BE2C (cell line): ENCODE measurements at regions not wholly inside any gene's neighbourhood (a gene's known extent, or its start where the extent isn't known, plus 50 kb on each side); places are given as distances from the start of the nearest gene placed in this dataset.
"Not testable (repeated sequence)": the region's sequence is repeated elsewhere in the genome, so short reads cannot be mapped to it uniquely, and the experiment has no call there.

Experiments used
- DNase-seq: peaks from one replicate; pipeline ENCODE4 v3.0.0-alpha.2; 2020
- H3K27me3 ChIP-seq: fragments of 250-450 bp; sonication (Bioruptor Pico); 2 replicates; pipeline ENCODE4 v1.5.1; 2020; ENCODE audit warnings: mild to moderate bottlenecking
- H3K36me3 ChIP-seq: fragments of 250-450 bp; sonication (Bioruptor Pico); 2 replicates; pipeline ENCODE4 v1.5.1; 2020; ENCODE audit warnings: mild to moderate bottlenecking
- H3K4me1 ChIP-seq: fragments of 250-450 bp; sonication (Bioruptor Pico); 2 replicates; pipeline ENCODE4 v1.5.1; 2020
- H3K4me3 ChIP-seq: 2 replicates; pipeline ENCODE4 v1.5.1; 2011; ENCODE audit warnings: low read depth, low read length
- H3K9me3 ChIP-seq: fragments of 250-450 bp; sonication (Bioruptor Pico); 2 replicates; pipeline ENCODE4 v1.5.1; 2020
- TF ChIP-seq, protein P1 (sequence below): IDR thresholded peaks from 2 replicates; pipeline ENCODE4 v1.5.1; 2012; ENCODE audit warnings: mild to moderate bottlenecking, low read depth, low read length

DNA sequence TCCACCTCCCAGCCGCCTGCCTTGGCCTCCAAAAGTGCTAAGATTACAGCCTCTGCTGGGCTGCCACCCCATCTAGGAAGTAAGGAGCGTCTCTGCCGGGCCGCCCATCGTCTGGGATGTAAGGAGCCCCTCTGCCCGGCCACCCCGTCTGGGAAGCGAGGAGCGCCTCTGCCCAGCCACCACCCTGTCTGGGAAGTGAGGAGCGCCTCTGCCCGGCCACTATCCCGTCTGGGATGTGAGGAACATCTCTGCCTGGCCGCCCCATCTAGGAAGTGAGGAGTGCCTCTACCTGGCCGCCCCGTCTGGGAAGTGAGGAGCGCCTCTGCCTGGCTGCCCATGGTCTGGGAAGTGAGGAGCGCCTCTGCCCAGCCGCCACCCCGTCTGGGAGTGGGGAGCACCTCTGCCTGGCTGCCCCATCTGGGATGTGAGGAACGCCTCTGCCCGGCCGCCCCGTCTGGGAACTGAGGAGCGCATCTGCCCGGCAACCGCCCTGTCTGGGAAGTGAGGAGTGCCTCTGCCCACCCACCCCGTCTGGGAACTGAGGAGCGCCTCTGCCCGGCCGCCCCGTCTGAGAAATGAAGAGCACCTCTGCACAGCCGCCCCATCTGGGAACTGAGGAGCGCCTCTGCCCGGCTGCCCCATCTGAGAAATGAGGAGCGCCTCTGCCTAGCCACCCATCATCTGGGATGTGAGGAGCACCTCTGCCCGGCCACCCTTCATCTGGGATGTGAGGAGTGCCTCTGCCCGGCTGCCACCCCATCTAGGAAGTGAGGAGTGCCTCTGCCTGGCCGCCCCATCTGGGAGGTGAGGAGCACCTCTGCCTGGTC is 137.8 kb upstream of the PALMD start:
- TF ChIP-seq, protein P1, sequence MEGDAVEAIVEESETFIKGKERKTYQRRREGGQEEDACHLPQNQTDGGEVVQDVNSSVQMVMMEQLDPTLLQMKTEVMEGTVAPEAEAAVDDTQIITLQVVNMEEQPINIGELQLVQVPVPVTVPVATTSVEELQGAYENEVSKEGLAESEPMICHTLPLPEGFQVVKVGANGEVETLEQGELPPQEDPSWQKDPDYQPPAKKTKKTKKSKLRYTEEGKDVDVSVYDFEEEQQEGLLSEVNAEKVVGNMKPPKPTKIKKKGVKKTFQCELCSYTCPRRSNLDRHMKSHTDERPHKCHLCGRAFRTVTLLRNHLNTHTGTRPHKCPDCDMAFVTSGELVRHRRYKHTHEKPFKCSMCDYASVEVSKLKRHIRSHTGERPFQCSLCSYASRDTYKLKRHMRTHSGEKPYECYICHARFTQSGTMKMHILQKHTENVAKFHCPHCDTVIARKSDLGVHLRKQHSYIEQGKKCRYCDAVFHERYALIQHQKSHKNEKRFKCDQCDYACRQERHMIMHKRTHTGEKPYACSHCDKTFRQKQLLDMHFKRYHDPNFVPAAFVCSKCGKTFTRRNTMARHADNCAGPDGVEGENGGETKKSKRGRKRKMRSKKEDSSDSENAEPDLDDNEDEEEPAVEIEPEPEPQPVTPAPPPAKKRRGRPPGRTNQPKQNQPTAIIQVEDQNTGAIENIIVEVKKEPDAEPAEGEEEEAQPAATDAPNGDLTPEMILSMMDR, result no peak
- Histone ChIP-seq H3K36me3 (no peaks in the 10 kb centered on the region), H3K27me3 (no peaks in the 10 kb centered on the region), H3K4me1 (no peaks in the 10 kb centered on the region), H3K4me3 (no peak overlapping the region), H3K9me3 (0 out of 2 replicates have a peak, but pooled peaks cover 4% of the 10 kb centered on the region)
- no peak for DNase-seq

DNA sequence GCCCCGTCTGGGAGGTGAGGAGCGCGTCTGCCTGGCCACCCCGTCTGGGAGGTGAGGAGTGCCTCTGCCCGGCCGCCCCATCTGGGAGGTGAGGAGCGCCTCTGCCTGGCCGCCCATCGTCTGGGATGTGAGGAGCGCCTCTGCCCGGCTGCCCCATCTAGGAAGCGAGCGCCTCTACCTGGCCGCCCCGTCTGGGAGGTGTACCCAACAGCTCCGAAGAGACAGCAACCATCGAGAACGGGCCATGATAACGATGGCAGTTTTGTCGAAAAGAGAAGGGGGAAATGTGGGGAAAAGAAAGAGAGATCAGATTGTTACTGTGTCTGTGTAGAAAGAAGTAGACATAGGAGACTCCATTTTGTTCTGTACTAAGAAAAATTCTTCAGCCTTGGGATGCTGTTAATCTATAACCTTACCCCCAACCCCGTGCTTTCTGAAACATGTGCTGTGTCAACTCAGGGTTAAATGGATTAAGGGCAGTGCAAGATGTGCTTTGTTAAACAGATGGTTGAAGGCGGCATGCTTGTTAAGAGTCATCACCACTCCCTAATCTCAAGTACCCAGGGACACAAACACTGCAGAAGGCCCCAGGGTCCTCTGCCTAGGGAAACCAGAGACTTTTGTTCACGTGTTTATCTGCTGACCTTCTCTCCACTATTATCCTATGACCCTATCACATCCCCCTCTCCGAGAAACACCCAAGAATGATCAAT is 137.0 kb upstream of the PALMD start:
- not testable (repeated sequence) for H3K4me1 ChIP-seq, H3K27me3 ChIP-seq, H3K36me3 ChIP-seq, DNase-seq, H3K4me3 ChIP-seq, H3K9me3 ChIP-seq

DNA sequence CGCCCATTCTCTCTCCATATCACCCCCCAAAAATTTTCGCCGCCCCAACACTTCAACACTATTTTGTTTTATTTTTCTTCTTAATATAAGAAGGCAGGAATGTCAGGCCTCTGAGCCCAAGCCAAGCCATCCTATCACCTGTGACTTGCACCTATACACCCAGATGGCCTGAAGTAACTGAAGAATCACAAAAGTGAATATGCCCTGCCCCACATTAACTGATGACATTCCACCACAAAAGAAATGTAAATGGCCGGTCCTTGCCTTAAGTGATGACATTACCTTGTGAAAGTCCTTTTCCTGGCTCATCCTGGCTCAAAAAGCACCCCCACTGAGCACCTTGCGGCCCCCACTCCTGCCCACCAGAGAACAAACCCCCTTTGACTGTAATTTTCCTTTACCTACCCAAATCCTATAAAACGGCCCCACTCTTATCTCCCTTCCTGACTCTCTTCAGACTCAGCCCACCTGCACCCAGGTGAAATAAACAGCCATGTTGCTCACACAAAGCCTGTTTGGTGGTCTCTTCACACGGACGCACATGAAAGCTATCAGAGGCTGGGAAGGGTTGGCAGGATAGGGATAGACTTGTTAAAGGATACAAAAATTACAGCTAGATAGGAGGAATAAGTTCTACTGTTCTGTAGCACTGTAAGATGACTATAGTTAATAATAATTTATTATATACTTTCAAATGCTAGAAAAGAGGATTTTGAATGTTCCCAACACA is 130.9 kb upstream of the PALMD start:
- H3K9me3 ChIP-seq, result not testable (repeated sequence)

GRCh38 chr1:99516141-99516540 is 129.8 kb upstream of the PALMD start:
- TF ChIP-seq, protein P1, result no peak
- no peak for DNase-seq
- Histone ChIP-seq H3K9me3 (no peaks in the 10 kb centered on the region), H3K36me3 (no peaks in the 10 kb centered on the region), H3K4me1 (no peaks in the 10 kb centered on the region), H3K27me3 (no peaks in the 10 kb centered on the region), H3K4me3 (no peak overlapping the region)

More for the DNA sequence above, 130.9 kb upstream of the PALMD start:
- H3K27me3 ChIP-seq, DNase-seq, H3K4me3 ChIP-seq, H3K4me1 ChIP-seq, H3K36me3 ChIP-seq: not testable (repeated sequence)

GRCh38 chr1:99520121-99520520 is 125.8 kb upstream of the PALMD start:
- H3K27me3 ChIP-seq, result no peaks in the 10 kb centered on the region
- H3K36me3 ChIP-seq, result no peaks in the 10 kb centered on the region
- no peaks in the 10 kb centered on the region for H3K4me1 ChIP-seq
- no peak for DNase-seq
- TF ChIP-seq, protein P1, result no peak
- H3K4me3 ChIP-seq, result no peak overlapping the region
- no peaks in the 10 kb centered on the region for H3K9me3 ChIP-seq

GRCh38 chr1:99525331-99525730 is 120.6 kb upstream of the PALMD start:
- no peak overlapping the region for H3K4me3 ChIP-seq
- no peaks in the 10 kb centered on the region for H3K27me3 ChIP-seq
- H3K36me3 ChIP-seq, result no peaks in the 10 kb centered on the region
- no peak for DNase-seq
- TF ChIP-seq, protein P1, result no peak
- peaks cover 5% of the 10 kb centered on the region; the same call in 1 of the 2 replicates for H3K4me1 ChIP-seq
- H3K9me3 ChIP-seq, result no peaks in the 10 kb centered on the region
